NCI-H2029 (cell line): ENCODE measurements at regions not wholly inside any gene's neighbourhood (a gene's known extent, or its start where the extent isn't known, plus 50 kb on each side); places are given as distances from the start of the nearest gene placed in this dataset.
"Not testable (repeated sequence)": the region's sequence is repeated elsewhere in the genome, so short reads cannot be mapped to it uniquely, and the experiment has no call there.

Experiments
- DNase-seq: peaks from one replicate; lab custom pipeline; 2025; lab: John Stamatoyannopoulos, UW

GRCh38 chr2:59249441-59250306 lies 1008.5 kb upstream of the FANCL start:
- DNase-seq, result no peak

- no peak for DNase-seq
These were observed 998.0 kb upstream of the FANCL start for GRCh38 chr2:59239146-59239545.

DNA sequence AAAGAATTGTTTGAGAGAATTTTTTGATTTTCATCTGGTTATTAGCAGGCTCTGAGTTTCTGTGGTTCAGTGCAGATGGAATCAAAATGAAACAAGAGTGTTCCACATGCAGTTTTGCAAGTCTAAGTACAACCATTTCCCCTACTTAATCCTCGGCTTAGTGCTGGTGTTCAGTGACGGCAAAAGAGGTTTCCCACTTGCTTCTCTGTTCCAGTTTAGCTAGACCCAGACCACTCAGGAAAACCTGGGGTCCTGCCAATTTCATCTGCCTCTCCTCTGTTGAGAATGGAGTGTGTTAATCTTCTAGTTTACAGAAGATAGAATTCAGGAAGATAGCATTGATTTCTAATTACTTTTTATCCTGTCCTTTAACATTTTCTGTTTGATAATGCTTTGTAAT lies 996.2 kb upstream of the FANCL start:
- DNase-seq, result no peak

GRCh38 chr2:59236723-59237122 lies 995.6 kb upstream of the FANCL start:
- no peak for DNase-seq

GRCh38 chr2:59233920-59234319 lies 992.8 kb upstream of the FANCL start:
- DNase-seq, result no peak

GRCh38 chr2:59233448-59233847 lies 992.3 kb upstream of the FANCL start:
- DNase-seq, result no peak

DNA sequence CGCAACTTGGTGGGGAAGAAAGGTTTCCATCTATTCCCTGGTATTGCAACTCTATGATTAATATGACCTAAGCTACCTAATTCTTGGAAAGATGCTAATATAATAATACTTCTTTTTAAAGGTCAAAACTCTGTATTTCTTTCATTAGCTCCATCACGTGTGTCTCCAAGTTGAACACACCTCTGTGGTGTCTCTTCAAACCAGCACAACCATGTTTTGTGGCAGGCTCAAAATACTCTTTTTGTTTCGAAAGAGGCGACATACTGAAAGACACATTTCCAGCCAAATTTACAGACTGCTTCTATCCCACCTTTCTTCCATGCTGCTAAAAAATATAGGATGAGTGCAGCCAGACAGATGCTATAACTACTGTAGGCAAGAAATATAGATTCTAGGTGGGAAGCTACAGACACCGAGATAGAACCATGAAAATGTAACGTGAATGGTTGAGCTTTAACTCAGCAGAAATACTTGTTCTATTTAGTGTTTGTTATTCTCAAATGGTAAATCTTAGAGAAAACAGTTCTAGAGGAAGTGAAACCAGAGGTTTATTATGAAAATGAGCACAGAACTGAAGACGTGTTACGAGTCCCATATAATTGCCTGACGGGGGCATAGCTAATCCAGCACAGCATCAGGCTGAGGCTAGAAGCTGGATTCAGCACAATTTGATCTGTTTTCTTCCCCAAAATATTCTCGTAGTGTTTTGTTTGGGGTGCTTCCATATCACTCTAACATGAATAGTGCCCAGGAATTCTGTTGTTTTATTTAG lies 991.5 kb upstream of the FANCL start:
- no peak for DNase-seq

GRCh38 chr2:59226362-59226761 lies 985.2 kb upstream of the FANCL start:
- not testable (repeated sequence) for DNase-seq

DNA sequence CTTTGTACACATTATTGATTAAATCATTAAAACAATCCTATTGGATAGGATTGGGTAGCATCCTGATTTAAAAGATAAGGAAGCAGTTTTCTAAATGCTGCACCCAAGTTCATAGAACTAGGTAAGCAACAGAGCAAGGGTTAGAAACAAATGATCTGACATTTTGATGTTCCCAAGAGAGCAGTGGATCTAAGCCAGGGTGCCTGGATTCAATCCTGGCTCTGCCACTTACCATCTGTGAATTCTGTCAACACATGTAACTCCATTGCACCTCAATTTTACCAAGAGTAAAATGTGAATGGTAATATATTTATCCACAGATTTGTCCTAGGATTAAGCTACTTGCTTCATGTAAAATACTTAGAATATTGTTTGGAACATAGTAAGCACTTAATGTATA lies 982.6 kb upstream of the FANCL start:
- DNase-seq, result no peak

GRCh38 chr2:59217360-59217759 lies 976.2 kb upstream of the FANCL start:
- no peak for DNase-seq

GRCh38 chr2:59206361-59206760 lies 965.2 kb upstream of the FANCL start:
- no peak for DNase-seq

- peak; percentile 39 for DNase-seq
These were observed 962.9 kb upstream of the FANCL start for GRCh38 chr2:59204040-59204439.

DNA sequence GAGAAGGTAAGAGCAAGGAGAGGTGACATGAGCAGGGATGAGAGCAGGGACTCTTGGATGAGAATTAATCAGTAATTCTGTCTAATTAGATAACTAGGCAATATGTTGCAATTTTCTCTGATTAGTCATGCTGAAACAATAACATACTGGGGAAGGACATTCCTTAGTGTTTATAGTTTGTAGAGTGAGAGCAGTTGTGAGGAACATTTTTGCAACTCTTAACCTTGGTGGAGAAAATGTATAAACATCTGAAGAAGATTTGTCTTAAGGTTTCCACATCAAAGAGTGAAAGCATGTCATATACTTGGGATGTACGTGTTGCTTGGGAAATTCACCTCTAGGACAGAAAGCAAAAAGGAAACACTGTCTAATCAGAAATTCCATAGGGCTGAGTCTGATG lies 955.4 kb upstream of the FANCL start:
- DNase-seq, result no peak

- DNase-seq, result no peak
These were observed 954.7 kb upstream of the FANCL start for GRCh38 chr2:59195851-59196250.

DNA sequence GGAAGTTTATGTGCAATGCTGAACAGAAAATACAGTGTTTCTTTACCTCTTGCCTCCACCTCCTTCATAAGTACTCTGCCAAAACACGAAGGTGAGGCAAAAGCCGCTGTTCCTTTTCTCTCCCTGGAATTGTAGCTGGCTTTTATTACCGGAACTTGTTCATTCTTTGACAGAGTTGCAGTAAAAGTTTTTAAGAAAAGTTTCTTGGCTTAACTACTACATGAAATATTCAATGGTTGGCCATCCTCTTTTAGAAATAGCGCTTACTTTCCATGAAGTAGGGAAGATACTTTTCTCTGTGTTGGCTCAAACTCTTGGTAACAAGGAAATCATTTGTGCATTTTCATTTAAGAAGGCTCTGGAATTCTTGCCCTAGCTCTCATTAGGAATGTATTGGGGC lies 950.7 kb upstream of the FANCL start:
- no peak for DNase-seq

GRCh38 chr2:59190518-59190917 lies 949.4 kb upstream of the FANCL start:
- no peak for DNase-seq

- DNase-seq, result no peak
These were observed 943.3 kb upstream of the FANCL start for GRCh38 chr2:59184276-59185020.

DNA sequence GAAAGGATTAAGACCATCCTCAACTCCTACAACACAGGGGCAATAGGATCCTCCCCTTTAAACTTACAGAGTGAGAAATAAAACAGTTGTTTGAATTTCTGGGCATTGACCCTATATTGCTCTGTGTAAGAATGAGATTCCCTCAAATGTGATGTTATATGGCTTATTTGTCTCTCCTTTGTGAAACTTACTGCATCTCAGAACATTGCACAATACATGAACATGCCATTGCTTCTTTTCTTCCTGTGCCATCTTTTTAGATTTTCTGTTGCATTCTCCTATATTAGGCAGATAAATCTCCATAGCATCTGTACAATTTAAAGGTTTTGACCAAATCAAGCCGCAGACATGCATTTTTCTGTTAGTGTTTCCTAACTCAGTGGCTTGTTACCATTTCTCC lies 941.9 kb upstream of the FANCL start:
- DNase-seq, result no peak

DNA sequence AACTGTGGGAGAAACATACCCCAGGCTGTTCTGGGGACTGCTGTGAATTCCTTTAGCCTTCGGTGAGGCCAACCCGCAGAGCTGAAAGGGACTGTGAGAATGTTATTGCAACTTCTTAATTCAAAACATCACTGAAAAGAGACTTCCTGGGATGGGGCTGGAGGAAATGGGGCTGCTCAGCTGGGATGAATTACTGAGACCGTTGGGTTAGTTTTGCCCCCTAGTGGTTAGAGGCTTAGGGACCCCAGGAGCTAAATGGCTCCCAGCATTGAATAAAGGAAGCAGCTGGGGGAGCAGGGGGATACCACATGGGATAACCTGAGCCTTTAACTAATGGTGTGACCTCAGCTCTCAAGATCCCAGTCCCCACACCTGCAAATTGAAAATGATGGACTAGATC lies 941.1 kb upstream of the FANCL start:
- DNase-seq, result no peak

DNA sequence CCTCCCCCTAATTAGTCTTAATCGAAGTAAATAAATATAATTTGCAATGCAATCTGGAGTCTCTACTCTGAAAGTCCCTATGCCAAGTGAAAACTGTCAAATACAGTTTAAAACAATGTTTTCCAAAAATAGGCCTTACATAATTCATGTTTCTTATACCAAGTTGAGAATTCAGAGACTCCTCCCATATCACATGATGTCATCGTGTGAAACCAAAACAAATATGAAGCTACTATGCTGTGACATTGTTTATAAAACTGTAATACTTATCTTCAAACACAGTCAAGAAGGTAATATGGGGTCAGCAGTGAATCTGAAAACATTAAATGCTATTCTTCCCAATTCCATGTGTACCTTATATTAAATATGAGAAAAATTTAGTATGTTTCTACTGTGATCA lies 940.2 kb upstream of the FANCL start:
- DNase-seq, result no peak

DNA sequence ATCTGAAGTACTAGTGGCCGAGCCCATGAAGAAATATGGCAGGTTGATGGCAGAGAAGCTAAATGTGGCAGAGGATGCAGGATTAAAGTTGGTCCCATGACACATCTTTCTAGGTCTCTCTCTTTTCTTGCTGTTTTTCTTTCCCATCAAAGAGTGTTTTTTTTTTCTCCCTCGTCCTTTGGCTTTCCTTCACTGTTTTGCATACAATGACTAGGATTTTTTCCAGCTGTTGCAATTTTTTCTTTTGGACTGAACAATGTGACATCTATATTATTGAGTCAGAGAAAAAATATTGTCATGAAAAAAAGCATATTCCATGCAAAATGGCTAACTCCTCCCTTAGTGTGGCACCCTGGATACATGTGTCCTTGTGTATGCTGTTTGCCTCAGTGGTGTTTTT lies 939.5 kb upstream of the FANCL start:
- no peak for DNase-seq

DNA sequence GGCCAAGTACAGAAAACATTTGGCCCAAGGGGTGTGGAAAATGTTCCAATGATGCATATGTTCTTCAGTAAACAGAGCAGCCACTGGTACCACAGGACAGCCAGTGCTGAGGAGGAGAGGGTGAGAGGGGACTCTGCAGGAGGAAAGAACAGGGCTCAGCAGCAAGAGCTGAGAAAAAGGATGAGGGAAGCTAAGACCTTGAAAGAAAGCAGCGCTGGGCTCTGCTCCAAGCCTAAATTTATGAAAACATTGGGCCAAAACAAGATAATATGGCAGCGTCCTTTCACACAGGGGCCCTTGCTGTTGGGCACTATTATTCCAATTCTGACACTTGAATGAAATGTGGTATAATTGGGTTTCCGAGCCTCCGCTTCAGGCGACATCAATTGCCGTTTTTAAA lies 939.0 kb upstream of the FANCL start:
- no peak for DNase-seq

GRCh38 chr2:59177748-59178147 lies 936.6 kb upstream of the FANCL start:
- DNase-seq, result peak; percentile 69
